GM21723 (cell line): ENCODE measurements at regions not wholly inside any gene's neighbourhood (a gene's known extent, or its start where the extent isn't known, plus 50 kb on each side); places are given as distances from the start of the nearest gene placed in this dataset.

Experiments used
- ATAC-seq: cut with Tn5 transposase; IDR thresholded peaks from one replicate; pipeline ENCODE4 v1.9.1; 2021; ENCODE audit warnings: mild to moderate bottlenecking, moderate library complexity; ENCODE audit not compliant: unreplicated experiment

- no peak for ATAC-seq
Measured at GRCh38 chr3:28087591-28087990, 153.8 kb upstream of the CMC1 start.

- no peak for ATAC-seq
Measured at GRCh38 chr3:28088811-28089526, 152.4 kb upstream of the CMC1 start.

- ATAC-seq, result no peak
Measured at GRCh38 chr3:28089527-28089897, 151.9 kb upstream of the CMC1 start.

GRCh38 chr3:28099296-28099695 is 142.1 kb upstream of the CMC1 start:
- no peak for ATAC-seq

GRCh38 chr3:28101705-28102104 is 139.7 kb upstream of the CMC1 start:
- no peak for ATAC-seq

- no peak for ATAC-seq
Measured at GRCh38 chr3:28103861-28104260, 137.6 kb upstream of the CMC1 start.

GRCh38 chr3:28104896-28105534 is 136.4 kb upstream of the CMC1 start:
- ATAC-seq, result no peak

GRCh38 chr3:28109829-28110228 is 131.6 kb upstream of the CMC1 start:
- ATAC-seq, result no peak

GRCh38 chr3:28110869-28111268 is 130.6 kb upstream of the CMC1 start:
- ATAC-seq, result no peak

GRCh38 chr3:28114893-28115292 is 126.5 kb upstream of the CMC1 start:
- no peak for ATAC-seq

GRCh38 chr3:28115316-28115715 is 126.1 kb upstream of the CMC1 start:
- ATAC-seq, result no peak

GRCh38 chr3:28117598-28117997 is 123.8 kb upstream of the CMC1 start:
- no peak for ATAC-seq

GRCh38 chr3:28118087-28118486 is 123.3 kb upstream of the CMC1 start:
- ATAC-seq, result no peak

- ATAC-seq, result no peak
Measured at GRCh38 chr3:28122227-28122626, 119.2 kb upstream of the CMC1 start.

GRCh38 chr3:28124882-28125281 is 116.5 kb upstream of the CMC1 start:
- ATAC-seq, result no peak

- no peak for ATAC-seq
Measured at GRCh38 chr3:28125342-28125741, 116.1 kb upstream of the CMC1 start.

- ATAC-seq, result no peak
Measured at GRCh38 chr3:28130836-28131235, 110.6 kb upstream of the CMC1 start.

- ATAC-seq, result no peak
Measured at GRCh38 chr3:28132941-28133340, 108.5 kb upstream of the CMC1 start.

GRCh38 chr3:28134198-28134597 is 107.2 kb upstream of the CMC1 start:
- no peak for ATAC-seq

GRCh38 chr3:28134792-28135375 is 106.5 kb upstream of the CMC1 start:
- ATAC-seq, result no peak

GRCh38 chr3:28136607-28137216 is 104.7 kb upstream of the CMC1 start:
- ATAC-seq, result no peak

GRCh38 chr3:28138043-28138610 is 103.3 kb upstream of the CMC1 start:
- no peak for ATAC-seq
